SK-N-SH (cell line): ENCODE measurements at regions not wholly inside any gene's neighbourhood (a gene's known extent, or its start where the extent isn't known, plus 50 kb on each side); places are given as distances from the start of the nearest gene placed in this dataset.
"Not testable (repeated sequence)": the region's sequence is repeated elsewhere in the genome, so short reads cannot be mapped to it uniquely, and the experiment has no call there.

Source experiments
- EZH2phosphoT487 ChIP-seq: fragments of 200-600 bp; sonication (generic); IDR thresholded peaks from 2 replicates; pipeline ENCODE4 v1.6.1; 2017; ENCODE audit warnings: low read depth, mixed run types, mild to moderate bottlenecking, antibody characterized with exemption, moderate library complexity, borderline replicate concordance
- NFIC ChIP-seq: IDR thresholded peaks from 2 replicates; pipeline ENCODE4 v1.4.0; 2012; ENCODE audit warnings: borderline replicate concordance
- SMC3 ChIP-seq: IDR thresholded peaks from 2 replicates; pipeline ENCODE4 v1.6.1; 2012; ENCODE audit warnings: low read depth, low read length, improper control_type of control experiment
- TF ChIP-seq, protein P1 (sequence below): fragments of 200-600 bp; sonication (generic); IDR thresholded peaks from 2 replicates; pipeline ENCODE4 v1.6.1; 2017; ENCODE audit warnings: antibody characterized with exemption, mild to moderate bottlenecking, moderate library complexity
- TF ChIP-seq, protein P2 (sequence below): IDR thresholded peaks from 2 replicates; pipeline ENCODE4 v1.6.1; 2012; ENCODE audit warnings: mild to moderate bottlenecking, low read depth, low read length, moderate library complexity
- TF ChIP-seq, protein P3 (sequence below): IDR thresholded peaks from 2 replicates; pipeline ENCODE4 v1.4.0; 2012; ENCODE audit warnings: low read depth, borderline replicate concordance

DNA sequence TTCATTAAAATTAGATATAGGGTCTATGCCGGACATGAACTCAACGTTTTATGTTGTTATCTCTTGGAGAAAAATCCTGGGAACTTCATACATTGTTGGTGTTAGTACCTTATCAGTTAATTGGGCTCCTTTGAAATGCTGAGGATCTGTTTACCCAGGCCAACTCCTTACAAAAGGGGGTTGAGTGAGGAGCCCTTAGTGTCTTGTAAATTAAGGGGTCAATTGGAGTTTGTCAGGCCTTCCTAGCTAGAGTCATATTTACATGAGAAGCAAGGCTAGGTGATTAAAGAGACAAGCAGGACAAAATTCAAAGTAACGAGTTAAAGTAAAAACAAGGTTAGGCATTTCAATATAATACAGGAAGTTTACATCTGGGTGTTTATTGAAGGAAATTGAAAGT is 454.1 kb upstream of the ADGRB3 start:
- TF ChIP-seq, protein P1, sequence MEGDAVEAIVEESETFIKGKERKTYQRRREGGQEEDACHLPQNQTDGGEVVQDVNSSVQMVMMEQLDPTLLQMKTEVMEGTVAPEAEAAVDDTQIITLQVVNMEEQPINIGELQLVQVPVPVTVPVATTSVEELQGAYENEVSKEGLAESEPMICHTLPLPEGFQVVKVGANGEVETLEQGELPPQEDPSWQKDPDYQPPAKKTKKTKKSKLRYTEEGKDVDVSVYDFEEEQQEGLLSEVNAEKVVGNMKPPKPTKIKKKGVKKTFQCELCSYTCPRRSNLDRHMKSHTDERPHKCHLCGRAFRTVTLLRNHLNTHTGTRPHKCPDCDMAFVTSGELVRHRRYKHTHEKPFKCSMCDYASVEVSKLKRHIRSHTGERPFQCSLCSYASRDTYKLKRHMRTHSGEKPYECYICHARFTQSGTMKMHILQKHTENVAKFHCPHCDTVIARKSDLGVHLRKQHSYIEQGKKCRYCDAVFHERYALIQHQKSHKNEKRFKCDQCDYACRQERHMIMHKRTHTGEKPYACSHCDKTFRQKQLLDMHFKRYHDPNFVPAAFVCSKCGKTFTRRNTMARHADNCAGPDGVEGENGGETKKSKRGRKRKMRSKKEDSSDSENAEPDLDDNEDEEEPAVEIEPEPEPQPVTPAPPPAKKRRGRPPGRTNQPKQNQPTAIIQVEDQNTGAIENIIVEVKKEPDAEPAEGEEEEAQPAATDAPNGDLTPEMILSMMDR = not testable (repeated sequence)
- TF ChIP-seq, protein P2, sequence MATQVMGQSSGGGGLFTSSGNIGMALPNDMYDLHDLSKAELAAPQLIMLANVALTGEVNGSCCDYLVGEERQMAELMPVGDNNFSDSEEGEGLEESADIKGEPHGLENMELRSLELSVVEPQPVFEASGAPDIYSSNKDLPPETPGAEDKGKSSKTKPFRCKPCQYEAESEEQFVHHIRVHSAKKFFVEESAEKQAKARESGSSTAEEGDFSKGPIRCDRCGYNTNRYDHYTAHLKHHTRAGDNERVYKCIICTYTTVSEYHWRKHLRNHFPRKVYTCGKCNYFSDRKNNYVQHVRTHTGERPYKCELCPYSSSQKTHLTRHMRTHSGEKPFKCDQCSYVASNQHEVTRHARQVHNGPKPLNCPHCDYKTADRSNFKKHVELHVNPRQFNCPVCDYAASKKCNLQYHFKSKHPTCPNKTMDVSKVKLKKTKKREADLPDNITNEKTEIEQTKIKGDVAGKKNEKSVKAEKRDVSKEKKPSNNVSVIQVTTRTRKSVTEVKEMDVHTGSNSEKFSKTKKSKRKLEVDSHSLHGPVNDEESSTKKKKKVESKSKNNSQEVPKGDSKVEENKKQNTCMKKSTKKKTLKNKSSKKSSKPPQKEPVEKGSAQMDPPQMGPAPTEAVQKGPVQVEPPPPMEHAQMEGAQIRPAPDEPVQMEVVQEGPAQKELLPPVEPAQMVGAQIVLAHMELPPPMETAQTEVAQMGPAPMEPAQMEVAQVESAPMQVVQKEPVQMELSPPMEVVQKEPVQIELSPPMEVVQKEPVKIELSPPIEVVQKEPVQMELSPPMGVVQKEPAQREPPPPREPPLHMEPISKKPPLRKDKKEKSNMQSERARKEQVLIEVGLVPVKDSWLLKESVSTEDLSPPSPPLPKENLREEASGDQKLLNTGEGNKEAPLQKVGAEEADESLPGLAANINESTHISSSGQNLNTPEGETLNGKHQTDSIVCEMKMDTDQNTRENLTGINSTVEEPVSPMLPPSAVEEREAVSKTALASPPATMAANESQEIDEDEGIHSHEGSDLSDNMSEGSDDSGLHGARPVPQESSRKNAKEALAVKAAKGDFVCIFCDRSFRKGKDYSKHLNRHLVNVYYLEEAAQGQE = not testable (repeated sequence)
- TF ChIP-seq, protein P3, sequence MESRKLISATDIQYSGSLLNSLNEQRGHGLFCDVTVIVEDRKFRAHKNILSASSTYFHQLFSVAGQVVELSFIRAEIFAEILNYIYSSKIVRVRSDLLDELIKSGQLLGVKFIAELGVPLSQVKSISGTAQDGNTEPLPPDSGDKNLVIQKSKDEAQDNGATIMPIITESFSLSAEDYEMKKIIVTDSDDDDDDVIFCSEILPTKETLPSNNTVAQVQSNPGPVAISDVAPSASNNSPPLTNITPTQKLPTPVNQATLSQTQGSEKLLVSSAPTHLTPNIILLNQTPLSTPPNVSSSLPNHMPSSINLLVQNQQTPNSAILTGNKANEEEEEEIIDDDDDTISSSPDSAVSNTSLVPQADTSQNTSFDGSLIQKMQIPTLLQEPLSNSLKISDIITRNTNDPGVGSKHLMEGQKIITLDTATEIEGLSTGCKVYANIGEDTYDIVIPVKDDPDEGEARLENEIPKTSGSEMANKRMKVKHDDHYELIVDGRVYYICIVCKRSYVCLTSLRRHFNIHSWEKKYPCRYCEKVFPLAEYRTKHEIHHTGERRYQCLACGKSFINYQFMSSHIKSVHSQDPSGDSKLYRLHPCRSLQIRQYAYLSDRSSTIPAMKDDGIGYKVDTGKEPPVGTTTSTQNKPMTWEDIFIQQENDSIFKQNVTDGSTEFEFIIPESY = not testable (repeated sequence)
- TF ChIP-seq EZH2phosphoT487, SMC3, NFIC: not testable (repeated sequence)
